HUES64 (cell line): ENCODE measurements at regions not wholly inside any gene's neighbourhood (a gene's known extent, or its start where the extent isn't known, plus 50 kb on each side); places are given as distances from the start of the nearest gene placed in this dataset.
"Not testable (repeated sequence)": the region's sequence is repeated elsewhere in the genome, so short reads cannot be mapped to it uniquely, and the experiment has no call there.

Source experiments
- H3K27ac ChIP-seq: 2 replicates; pipeline ENCODE4 v1.7.0; 2013; ENCODE audit warnings: low read depth, low read length, inconsistent platforms
- H3K27me3 ChIP-seq: 2 replicates; pipeline ENCODE4 v1.6.1; 2013; ENCODE audit warnings: mild to moderate bottlenecking, low read length; ENCODE audit not compliant: insufficient read depth
- H3K36me3 ChIP-seq: 2 replicates; pipeline ENCODE4 v1.6.1; 2013; ENCODE audit warnings: mild to moderate bottlenecking, low read length; ENCODE audit not compliant: insufficient read depth
- H3K4me1 ChIP-seq: 2 replicates; pipeline ENCODE4 v1.6.1; 2013; ENCODE audit warnings: mild to moderate bottlenecking, low read length, moderate library complexity; ENCODE audit not compliant: insufficient read depth
- H3K4me3 ChIP-seq: 2 replicates; pipeline ENCODE4 v1.5.1; 2013; ENCODE audit warnings: mild to moderate bottlenecking, low read length, moderate library complexity
- H3K9ac ChIP-seq: 2 replicates; pipeline ENCODE4 v1.6.1; 2013; ENCODE audit warnings: mild to moderate bottlenecking, low read depth, low read length
- H3K9me3 ChIP-seq: 2 replicates; pipeline ENCODE4 v1.6.1; 2013; ENCODE audit warnings: low read depth, low read length; ENCODE audit not compliant: insufficient read depth
- WGBS: fragments of 150-250, 120-280 bp; methylation state at CpG from one replicate; pipeline ENCODE4 v1.1.7; 2013; ENCODE audit warnings: missing lambda C conversion rate; 5-methylcytosine and 5-hydroxymethylcytosine counted together

DNA sequence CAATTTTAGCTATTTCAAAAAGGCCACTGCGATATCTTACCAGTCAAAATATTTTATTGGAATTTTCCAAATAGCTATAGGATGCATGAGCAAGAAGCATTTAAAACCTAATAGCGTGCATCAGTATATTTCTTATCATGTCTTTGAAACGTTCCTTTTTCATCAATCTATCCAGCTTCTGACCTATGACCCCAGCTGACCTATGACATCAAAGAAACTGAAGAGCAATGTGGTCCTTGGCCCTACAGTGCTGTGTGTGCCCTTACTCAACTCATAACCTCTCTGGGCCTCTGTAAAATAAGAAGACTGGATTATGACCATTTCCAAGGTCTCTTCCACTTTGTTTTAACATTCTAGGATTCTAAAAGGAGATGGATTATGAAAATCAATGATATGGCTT, 118.2 kb downstream of the ZNF22 start:
- H3K9me3 ChIP-seq = no peaks in the 10 kb centered on the region
- no peak overlapping the region for H3K4me3 ChIP-seq
- no peak overlapping the region for H3K27ac ChIP-seq
- no peaks in the 10 kb centered on the region for H3K27me3 ChIP-seq
- 0 out of 2 replicates have a peak, but pooled peaks cover 6% of the 10 kb centered on the region for H3K4me1 ChIP-seq
- 72% methylated on average over 3 of the region's 3 CpGs for whole genome bisulfite sequencing
- H3K36me3 ChIP-seq = no peaks in the 10 kb centered on the region
- no peak overlapping the region for H3K9ac ChIP-seq

DNA sequence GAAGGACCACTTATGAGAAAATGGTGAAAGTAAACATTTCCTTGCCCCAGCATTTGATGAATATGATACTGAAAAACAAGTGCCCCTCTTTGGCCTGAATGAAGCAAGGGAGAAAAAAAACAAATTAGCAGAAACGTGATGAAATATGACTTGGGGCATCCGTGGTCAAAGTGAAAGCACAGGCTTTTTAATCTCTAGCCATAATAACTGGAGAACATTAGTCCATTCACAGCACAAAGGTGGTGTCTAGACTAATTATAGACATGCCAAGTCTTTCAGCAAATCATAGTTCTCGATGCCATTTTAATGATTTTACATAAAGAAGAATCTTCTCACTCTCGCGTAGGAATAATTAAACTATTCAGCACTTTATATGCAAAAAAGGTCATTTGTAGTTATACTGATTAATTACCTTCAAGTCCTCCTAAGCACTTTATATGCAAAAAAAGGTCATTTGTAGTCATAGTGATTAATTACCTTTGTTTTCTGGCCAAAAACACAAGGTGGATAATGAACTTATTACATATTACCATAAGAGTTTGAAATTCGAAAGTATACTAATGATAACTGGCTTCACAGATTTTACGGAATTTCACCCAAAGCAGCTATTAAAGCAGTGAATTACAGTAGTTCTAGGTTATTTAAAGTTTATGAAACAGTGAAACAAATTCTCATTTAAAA, 121.6 kb downstream of the ZNF22 start:
- H3K4me3 ChIP-seq, H3K4me1 ChIP-seq, H3K9me3 ChIP-seq, H3K36me3 ChIP-seq, H3K27me3 ChIP-seq, H3K9ac ChIP-seq, H3K27ac ChIP-seq: not testable (repeated sequence)
- WGBS = 100% methylated on average over 1 of the region's 7 CpGs

DNA sequence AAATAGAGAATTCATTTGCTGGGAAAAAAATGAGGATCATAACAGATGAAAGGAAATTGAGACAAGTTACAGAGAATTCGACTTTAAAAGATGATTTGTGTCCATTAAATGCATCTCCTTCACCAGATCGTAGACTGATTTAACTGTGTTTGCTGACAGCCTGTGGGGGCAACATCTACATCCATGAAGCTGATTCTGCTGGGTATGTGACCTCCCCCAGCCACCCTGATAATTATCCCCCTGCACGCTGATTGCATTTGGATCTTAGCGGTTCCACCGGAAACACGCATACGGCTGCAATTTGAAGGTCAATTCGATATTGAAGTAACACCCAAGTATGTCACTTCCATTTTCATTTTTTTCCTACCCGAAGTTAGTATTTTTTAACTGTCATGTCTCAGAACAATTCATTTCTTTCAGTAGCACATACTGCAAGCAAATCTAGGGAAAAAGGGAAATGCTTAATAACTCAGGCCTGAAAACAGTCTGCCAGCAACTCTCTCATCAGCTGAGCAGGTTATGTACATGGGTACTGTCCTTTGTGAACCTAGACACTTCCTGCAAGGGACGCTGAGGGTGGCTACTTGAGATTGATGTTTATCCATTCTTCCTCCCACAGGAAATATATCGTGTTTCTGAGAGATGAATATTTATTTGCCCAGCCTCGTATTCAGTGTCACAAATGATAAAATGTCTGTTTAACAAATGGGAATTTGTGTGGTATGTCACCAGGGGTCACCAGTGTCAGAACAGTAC, 134.9 kb downstream of the ZNF22 start:
- Histone ChIP-seq H3K4me1 (no peaks in the 10 kb centered on the region), H3K9ac (no peak overlapping the region), H3K9me3 (no peaks in the 10 kb centered on the region), H3K27ac (no peak overlapping the region), H3K27me3 (no peaks in the 10 kb centered on the region), H3K4me3 (no peak overlapping the region), H3K36me3 (no peaks in the 10 kb centered on the region)
- WGBS = 88% methylated on average over 11 of the region's 12 CpGs

DNA sequence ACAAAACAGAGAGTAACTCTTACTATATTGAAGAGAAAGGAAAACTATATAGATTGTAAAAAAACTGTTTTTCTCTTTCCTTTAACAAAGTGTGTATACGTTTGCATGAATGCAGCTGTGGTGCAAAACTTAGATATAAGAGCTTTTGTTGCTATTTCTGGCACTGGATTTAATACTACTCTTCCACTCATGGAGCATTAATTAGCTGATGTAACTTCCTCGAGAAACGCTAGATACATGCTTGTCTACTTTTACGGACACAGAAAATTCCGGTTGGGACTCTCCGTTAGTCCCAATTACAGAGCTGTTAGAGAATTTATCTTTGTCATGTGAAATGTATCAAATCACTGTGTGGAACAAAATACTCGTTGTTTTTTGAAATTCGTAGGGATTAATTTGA, 135.5 kb downstream of the ZNF22 start:
- H3K9ac ChIP-seq = no peak overlapping the region
- no peaks in the 10 kb centered on the region for H3K9me3 ChIP-seq
- H3K4me1 ChIP-seq = no peaks in the 10 kb centered on the region
- no peaks in the 10 kb centered on the region for H3K27me3 ChIP-seq
- H3K36me3 ChIP-seq = no peaks in the 10 kb centered on the region
- 95% methylated on average over 7 of the region's 8 CpGs for WGBS
- H3K27ac ChIP-seq = no peak overlapping the region
- no peak overlapping the region for H3K4me3 ChIP-seq

DNA sequence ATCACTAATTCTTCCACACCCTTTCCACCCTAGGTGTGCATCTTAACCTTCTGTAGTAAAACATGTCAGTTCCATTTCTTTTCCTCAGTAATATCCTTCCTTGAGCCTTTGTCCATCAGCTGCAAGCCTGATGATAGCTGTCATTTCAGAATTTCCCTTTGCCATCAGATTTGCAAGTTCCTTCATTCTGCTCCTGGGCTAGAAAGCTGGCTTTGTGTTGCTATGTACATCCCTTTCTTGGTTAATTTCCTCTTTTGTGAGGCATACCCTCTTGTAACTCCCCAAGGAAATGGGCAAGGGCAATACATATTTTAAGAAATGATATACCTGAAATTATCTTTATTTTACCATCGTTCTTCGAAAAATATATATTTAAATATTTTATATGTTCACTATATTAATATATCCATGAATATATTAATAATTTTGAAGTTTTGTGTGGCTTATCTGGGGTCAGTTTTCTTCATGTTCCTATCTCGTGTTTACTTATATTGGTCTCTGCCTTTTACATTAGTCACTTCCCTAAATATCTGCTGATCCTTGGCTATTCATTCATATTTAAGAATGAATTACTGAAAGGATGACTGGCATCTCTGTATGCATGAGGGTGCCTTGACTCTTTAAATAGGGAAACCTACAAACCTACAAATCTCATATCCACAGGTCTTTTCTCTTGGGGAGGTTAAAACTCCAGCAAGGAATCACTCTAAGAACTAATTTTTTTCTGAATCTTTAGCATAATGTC, 143.8 kb downstream of the ZNF22 start:
- H3K9ac ChIP-seq = no peak overlapping the region

DNA sequence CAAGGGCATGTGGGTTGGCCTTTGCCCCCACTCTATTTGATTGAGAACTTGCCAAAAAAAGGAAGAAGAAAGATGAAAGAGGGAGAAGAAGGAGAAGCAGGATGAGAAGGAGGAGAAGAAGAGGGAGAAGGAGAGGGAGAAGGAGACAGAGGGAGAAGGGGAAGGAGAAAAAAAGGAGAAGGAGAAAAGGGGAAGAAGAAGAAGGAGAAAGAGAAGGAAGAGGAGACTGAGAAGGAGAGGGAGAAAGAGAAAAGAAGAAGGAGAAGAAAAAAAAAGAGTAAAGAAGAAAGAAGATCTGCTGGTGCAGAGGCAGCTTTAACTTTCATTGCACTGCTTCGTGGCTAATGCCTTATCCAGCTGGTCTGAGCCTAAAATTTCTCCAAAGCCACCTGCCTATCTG, 144.4 kb downstream of the ZNF22 start:
- not testable (repeated sequence) for H3K27ac ChIP-seq, H3K9me3 ChIP-seq, H3K9ac ChIP-seq, H3K36me3 ChIP-seq, H3K27me3 ChIP-seq, H3K4me1 ChIP-seq, H3K4me3 ChIP-seq
- 82% methylated on average over 1 of the region's 1 CpG for WGBS

More for the DNA sequence above, 143.8 kb downstream of the ZNF22 start:
- WGBS = no CpG with 5 or more reads among the region's 3 CpGs
- Histone ChIP-seq H3K27me3 (no peaks in the 10 kb centered on the region), H3K4me3 (no peak overlapping the region), H3K4me1 (no peaks in the 10 kb centered on the region), H3K36me3 (no peaks in the 10 kb centered on the region), H3K9me3 (no peaks in the 10 kb centered on the region), H3K27ac (no peak overlapping the region)

DNA sequence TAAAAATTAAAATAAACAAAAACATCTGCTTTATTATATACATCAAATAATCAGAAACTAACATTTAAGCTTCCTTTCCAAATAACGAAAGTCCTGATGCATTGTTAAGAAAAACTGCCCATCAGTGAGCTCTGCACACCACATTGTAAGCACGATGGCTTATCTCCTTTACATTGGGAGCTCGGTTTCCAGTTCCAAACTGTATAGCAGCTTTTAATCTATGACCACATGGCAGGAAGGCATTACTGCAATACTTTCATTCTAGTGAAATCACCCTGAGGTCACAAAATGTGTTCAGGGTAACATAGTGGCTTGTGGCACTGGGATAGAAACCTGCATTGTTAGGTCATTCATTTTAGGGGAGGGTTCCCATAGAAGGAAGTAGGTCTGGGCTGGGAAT, 146.3 kb downstream of the ZNF22 start:
- H3K4me1 ChIP-seq = no peaks in the 10 kb centered on the region
- 61% methylated on average over 3 of the region's 3 CpGs for WGBS
- no peaks in the 10 kb centered on the region for H3K36me3 ChIP-seq
- H3K9ac ChIP-seq = no peak overlapping the region
- H3K4me3 ChIP-seq = no peak overlapping the region
- no peaks in the 10 kb centered on the region for H3K9me3 ChIP-seq
- H3K27me3 ChIP-seq = no peaks in the 10 kb centered on the region
- no peak overlapping the region for H3K27ac ChIP-seq

DNA sequence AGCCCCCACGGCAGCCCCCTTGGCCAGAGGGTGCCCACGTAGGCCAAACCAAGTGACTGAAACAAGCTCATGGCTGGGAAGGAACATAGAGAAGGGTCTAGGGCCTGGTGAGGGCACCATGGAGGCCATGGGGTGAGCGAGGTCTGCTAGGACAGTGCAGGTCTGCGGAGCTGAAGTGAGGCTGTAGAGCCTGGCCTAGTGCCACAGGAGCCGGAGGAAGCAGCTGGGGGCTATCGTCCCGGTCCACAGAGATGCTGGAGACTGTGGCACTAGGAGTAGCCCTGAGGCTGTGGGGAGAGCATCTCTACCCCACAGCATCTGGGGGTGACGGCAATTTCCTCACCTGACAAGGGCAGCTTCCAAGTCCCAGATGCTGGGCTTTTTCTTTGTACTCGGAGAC, 150.3 kb downstream of the ZNF22 start:
- no peak overlapping the region for H3K27ac ChIP-seq
- no peaks in the 10 kb centered on the region for H3K36me3 ChIP-seq
- no peak overlapping the region for H3K4me3 ChIP-seq
- H3K9me3 ChIP-seq = no peaks in the 10 kb centered on the region
- WGBS = 94% methylated on average over 9 of the region's 9 CpGs
- 0 out of 2 replicates have a peak, but pooled peaks cover 4% of the 10 kb centered on the region for H3K4me1 ChIP-seq
- no peak overlapping the region for H3K9ac ChIP-seq
- H3K27me3 ChIP-seq = no peaks in the 10 kb centered on the region

DNA sequence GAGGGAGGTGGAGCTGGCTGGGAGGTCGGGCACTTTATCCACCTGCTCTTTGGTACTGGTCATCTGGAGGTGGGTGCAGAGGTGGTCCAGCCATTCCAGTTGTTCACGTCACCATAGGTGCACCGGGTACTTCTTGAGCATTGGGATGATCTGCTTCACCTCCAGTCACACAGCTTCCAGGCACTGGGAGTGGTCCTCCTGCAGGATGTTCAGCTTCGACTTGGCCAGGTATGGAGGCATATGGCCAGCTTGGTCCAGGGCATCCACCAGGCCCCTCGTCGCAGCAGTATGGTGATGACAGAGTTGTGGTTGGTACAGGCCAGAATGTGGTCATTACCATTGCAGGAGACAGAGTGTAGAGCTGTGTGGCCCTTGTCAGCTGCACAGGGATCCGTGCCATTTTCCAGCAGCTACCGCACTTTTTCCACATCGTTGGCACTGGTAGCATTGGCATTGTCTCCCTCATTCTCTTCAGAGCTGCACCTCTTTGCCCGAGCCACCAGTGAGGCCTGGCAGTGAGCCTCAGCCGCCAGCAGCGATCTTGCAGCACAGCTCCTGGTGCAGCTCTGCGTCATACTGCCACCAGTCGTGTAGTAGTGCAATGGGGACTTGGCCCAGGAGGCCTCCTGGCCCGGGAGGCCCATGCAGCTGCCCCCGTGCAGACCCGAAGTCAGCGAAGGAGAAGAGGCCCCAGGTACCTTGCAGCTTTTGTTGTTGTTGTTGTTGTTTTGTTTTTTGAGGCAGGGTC, 150.9 kb downstream of the ZNF22 start:
- H3K4me3 ChIP-seq = no peak overlapping the region
- 0 out of 2 replicates have a peak, but pooled peaks cover 4% of the 10 kb centered on the region for H3K4me1 ChIP-seq
- H3K27me3 ChIP-seq = no peaks in the 10 kb centered on the region
- no peak overlapping the region for H3K9ac ChIP-seq
- 95% methylated on average over 18 of the region's 18 CpGs for WGBS
- H3K9me3 ChIP-seq = no peaks in the 10 kb centered on the region
- no peaks in the 10 kb centered on the region for H3K36me3 ChIP-seq
- no peak overlapping the region for H3K27ac ChIP-seq

DNA sequence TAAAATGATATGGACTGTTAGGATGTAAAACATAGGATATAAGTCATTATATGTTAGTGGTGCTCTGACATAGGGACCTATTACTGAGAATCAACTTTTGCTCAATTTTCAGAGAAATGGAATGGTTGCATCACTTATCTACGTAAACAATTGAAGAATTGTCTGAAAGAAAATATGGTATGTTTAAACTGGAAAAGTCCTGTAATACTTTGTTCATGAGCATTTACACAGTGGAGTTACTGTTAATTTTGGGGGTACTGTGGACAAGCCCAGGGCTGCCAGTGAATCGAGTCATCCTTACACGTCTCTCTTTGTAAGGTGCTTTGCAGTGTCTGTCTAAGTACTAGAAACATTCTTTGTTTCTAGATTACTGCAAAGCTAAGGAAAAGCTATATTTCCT, 152.0 kb downstream of the ZNF22 start:
- WGBS = 97% methylated on average over 3 of the region's 3 CpGs

DNA sequence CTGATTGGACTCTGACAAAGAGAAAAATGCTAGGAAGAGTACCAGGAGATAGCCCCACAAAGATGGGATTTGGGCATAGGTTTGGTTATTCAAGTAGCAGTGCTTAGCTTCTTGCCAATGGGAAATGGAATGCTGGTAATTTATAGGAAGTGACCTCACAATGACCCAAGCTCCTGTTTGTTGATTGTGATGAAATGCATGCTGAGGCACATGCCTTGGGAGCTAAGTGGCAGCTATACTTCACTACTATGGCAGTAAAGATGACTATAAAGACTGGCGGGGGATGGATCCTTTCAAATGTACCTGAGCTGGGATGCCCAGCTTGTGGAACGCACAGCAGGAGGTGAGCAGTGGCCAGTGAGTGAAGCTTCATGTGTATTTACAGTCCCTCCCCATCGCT, 153.8 kb downstream of the ZNF22 start:
- no peak overlapping the region for H3K27ac ChIP-seq
- no peak overlapping the region for H3K4me3 ChIP-seq
- H3K9ac ChIP-seq = no peak overlapping the region
- H3K4me1 ChIP-seq = 0 out of 2 replicates have a peak, but pooled peaks cover 4% of the 10 kb centered on the region
- no peaks in the 10 kb centered on the region for H3K27me3 ChIP-seq
- WGBS = 95% methylated on average over 3 of the region's 3 CpGs
- no peaks in the 10 kb centered on the region for H3K9me3 ChIP-seq
- H3K36me3 ChIP-seq = no peaks in the 10 kb centered on the region

More for the DNA sequence above, 152.0 kb downstream of the ZNF22 start:
- no peaks in the 10 kb centered on the region for H3K9me3 ChIP-seq
- no peaks in the 10 kb centered on the region for H3K36me3 ChIP-seq
- no peak overlapping the region for H3K9ac ChIP-seq
- no peak overlapping the region for H3K27ac ChIP-seq
- 0 out of 2 replicates have a peak, but pooled peaks cover 4% of the 10 kb centered on the region for H3K4me1 ChIP-seq
- H3K4me3 ChIP-seq = no peak overlapping the region
- no peaks in the 10 kb centered on the region for H3K27me3 ChIP-seq
